SK-N-SH (cell line): ENCODE measurements at regions not wholly inside any gene's neighbourhood (a gene's known extent, or its start where the extent isn't known, plus 50 kb on each side); places are given as distances from the start of the nearest gene placed in this dataset.

Source experiments
- CTCF ChIA-PET: fragments of 300-600, 350-600 bp; formaldehyde crosslinking; extraction: SDS; loops from one replicate; lab custom pipeline; 2021; lab: Yijun Ruan, JAX
- POLR2A ChIA-PET: fragments of 350-600 bp; sonication (Branson Sonifier 250); formaldehyde crosslinking; extraction: SDS; loops from one replicate; lab custom pipeline; 2020; ENCODE audit warnings: antibody characterized with exemption, inconsistent platforms; lab: Yijun Ruan, JAX
- DNase-seq: peaks from one replicate; pipeline ENCODE4 v3.0.0; 2012
- H2AFZ ChIP-seq: fragments of 200-600 bp; sonication (generic); 2 replicates; pipeline ENCODE4 v1.8.1; 2016; ENCODE audit warnings: antibody characterized with exemption, mild to moderate bottlenecking, low read depth
- H3F3A ChIP-seq: fragments of 200-600 bp; sonication (generic); replicated peaks from 2 replicates; pipeline ENCODE3; 2016; ENCODE audit warnings: antibody characterized with exemption, mild to moderate bottlenecking; ENCODE audit not compliant: insufficient read depth
- H3K27ac ChIP-seq, 2 experiments: fragments of 200-500 bp in 1 of 2; fragments of 200-600 bp in 1 of 2; sonication (Bioruptor generic) in 1 of 2; sonication (generic), shearing (Covaris generic) in 1 of 2; 2 replicates each; pipeline versions ENCODE4 v1.5.1 to v1.6.1; 2014 to 2016; ENCODE audit warnings: low read depth in 2 of 2, inconsistent platforms in 1 of 2, low read length in 1 of 2, mild to moderate bottlenecking in 1 of 2, mixed read lengths in 1 of 2
- H3K27me3 ChIP-seq: fragments of 200-600 bp; sonication (generic), shearing (Covaris generic); 2 replicates; pipeline ENCODE4 v1.6.1; 2016; ENCODE audit warnings: mixed run types; ENCODE audit not compliant: insufficient read depth
- H3K36me3 ChIP-seq, 2 experiments: fragments of 200-500 bp in 1 of 2; fragments of 200-600 bp in 1 of 2; sonication (Bioruptor generic) in 1 of 2; sonication (generic) in 1 of 2; replicated peaks in 1 of 2; 2 replicates each; pipeline versions ENCODE3 to v1.5.1; 2014 to 2016; ENCODE audit warnings: low read length in 1 of 2, mild to moderate bottlenecking in 1 of 2; ENCODE audit not compliant: insufficient read depth in 2 of 2, control insufficient read depth in 1 of 2
- H3K4me1 ChIP-seq, 2 experiments: fragments of 200-500 bp in 1 of 2; fragments of 200-600 bp in 1 of 2; sonication (Bioruptor generic) in 1 of 2; sonication (generic), shearing (Covaris generic) in 1 of 2; 2 replicates each; pipeline versions ENCODE4 v1.5.1 to v1.6.1; 2014 to 2016; ENCODE audit warnings: low read depth in 1 of 2, low read length in 1 of 2, mixed run types in 1 of 2; ENCODE audit not compliant: insufficient read depth in 2 of 2, control insufficient read depth in 1 of 2
- H3K4me2 ChIP-seq: fragments of 200-600 bp; sonication (generic), shearing (Covaris generic); 2 replicates; pipeline ENCODE4 v1.6.1; 2017; ENCODE audit warnings: mixed run types
- H3K4me3 ChIP-seq, 2 experiments: fragments of 200-500 bp in 1 of 2; fragments of 200-600 bp in 1 of 2; sonication (Bioruptor generic) in 1 of 2; sonication (generic), shearing (Covaris generic) in 1 of 2; 2 replicates each; pipeline versions ENCODE4 v1.5.1 to v1.8.1; 2014 to 2016; ENCODE audit warnings: low read depth in 2 of 2, inconsistent platforms in 1 of 2, low read length in 1 of 2, mild to moderate bottlenecking in 1 of 2, mixed read lengths in 1 of 2, moderate library complexity in 1 of 2
- H3K79me2 ChIP-seq: fragments of 200-600 bp; sonication (generic); 2 replicates; pipeline ENCODE4 v1.8.1; 2017; ENCODE audit warnings: mild to moderate bottlenecking; ENCODE audit not compliant: insufficient read depth
- H3K9ac ChIP-seq: fragments of 200-600 bp; sonication (generic); 2 replicates; pipeline ENCODE4 v1.6.1; 2017; ENCODE audit warnings: mixed run types
- H3K9me2 ChIP-seq: fragments of 200-600 bp; sonication (generic); 2 replicates; pipeline ENCODE4 v1.6.1; 2017; ENCODE audit warnings: mixed run types
- H3K9me3 ChIP-seq: fragments of 200-600 bp; sonication (generic); 2 replicates; pipeline ENCODE4 v1.6.1; 2017; ENCODE audit warnings: mixed run types, mild to moderate bottlenecking, moderate library complexity
- H4K20me1 ChIP-seq: fragments of 200-600 bp; sonication (generic); 2 replicates; pipeline ENCODE4 v1.6.1; 2017; ENCODE audit warnings: mild to moderate bottlenecking, mixed run types; ENCODE audit not compliant: insufficient read depth
- EP300 ChIP-seq, 2 experiments: IDR thresholded peaks; 2 replicates each; pipeline versions ENCODE4 v1.4.0 to v1.6.1; 2012; ENCODE audit warnings: borderline replicate concordance in 1 of 2, low read depth in 1 of 2, low read length in 1 of 2
- FOSL2 ChIP-seq: IDR thresholded peaks from 2 replicates; pipeline ENCODE4 v1.4.0; 2012; ENCODE audit warnings: low read depth, mild to moderate bottlenecking, moderate library complexity, borderline replicate concordance
- FOXJ3 ChIP-seq: sonication (generic); formaldehyde crosslinking; IDR thresholded peaks from 2 replicates; pipeline ENCODE4 v1.5.1; 2020; ENCODE audit warnings: mild to moderate bottlenecking, missing genetic modification reagents
- JUND ChIP-seq: IDR thresholded peaks from 2 replicates; pipeline ENCODE4 v1.4.0; 2012
- NFIC ChIP-seq: IDR thresholded peaks from 2 replicates; pipeline ENCODE4 v1.4.0; 2012; ENCODE audit warnings: borderline replicate concordance
- RCOR1 ChIP-seq: fragments of 150-350 bp; IDR thresholded peaks from 2 replicates; pipeline ENCODE4 v1.6.1; 2017; ENCODE audit warnings: antibody characterized with exemption, low read length
- RXRA ChIP-seq: IDR thresholded peaks from 2 replicates; pipeline ENCODE4 v1.4.0; 2012; ENCODE audit warnings: low read depth, mild to moderate bottlenecking, borderline replicate concordance
- SIN3A ChIP-seq: IDR thresholded peaks from 2 replicates; pipeline ENCODE4 v1.6.1; 2012; ENCODE audit warnings: low read depth, mild to moderate bottlenecking, low read length, moderate library complexity, borderline replicate concordance
- SMC3 ChIP-seq: IDR thresholded peaks from 2 replicates; pipeline ENCODE4 v1.6.1; 2012; ENCODE audit warnings: low read depth, low read length, improper control_type of control experiment
- TEAD4 ChIP-seq: IDR thresholded peaks from 2 replicates; pipeline ENCODE4 v1.4.0; 2012; ENCODE audit warnings: mild to moderate bottlenecking, borderline replicate concordance; ENCODE audit not compliant: insufficient read depth
- YY1 ChIP-seq: IDR thresholded peaks from 2 replicates; pipeline ENCODE4 v1.4.0; 2012; ENCODE audit warnings: low read depth, mild to moderate bottlenecking
- ZBTB33 ChIP-seq: IDR thresholded peaks from 2 replicates; pipeline ENCODE4 v1.4.0; 2012; ENCODE audit warnings: low read depth, borderline replicate concordance
- WGBS: methylation state at CpG from one replicate; pipeline ENCODE4 v1.1.6; 2017; ENCODE audit warnings: low lambda C conversion rate; 5-methylcytosine and 5-hydroxymethylcytosine counted together
- TF ChIP-seq, protein P1 (sequence below): IDR thresholded peaks from 2 replicates; pipeline ENCODE4 v1.4.0; 2012; ENCODE audit warnings: low read depth, borderline replicate concordance
- TF ChIP-seq, protein P2 (sequence below): fragments of 150-350 bp; IDR thresholded peaks from 2 replicates; pipeline ENCODE4 v1.6.1; 2017; ENCODE audit warnings: antibody characterized with exemption, low read length, low read depth, borderline replicate concordance

GRCh38 chr1:219988818-219989217, 57.5 kb downstream of the EPRS1 start:
- peaks cover 35 to 38% of the 10 kb centered on the region in 2 experiments for H3K36me3 ChIP-seq
- CTCF ChIA-PET: interaction anchor here (1.0 to 3.8 kb wide), 2 partner anchors 10 to 24 kb away, joined by 3 to 17 read pairs; no protein-coding TSS in a partner anchor

GRCh38 chr1:219988387-219988786, 57.9 kb downstream of the EPRS1 start:
- H4K20me1 ChIP-seq: no peaks in the 10 kb centered on the region
- H3K9ac ChIP-seq: no peak overlapping the region
- no peak overlapping the region for H3K4me3 ChIP-seq
- TF ChIP-seq, protein P1, sequence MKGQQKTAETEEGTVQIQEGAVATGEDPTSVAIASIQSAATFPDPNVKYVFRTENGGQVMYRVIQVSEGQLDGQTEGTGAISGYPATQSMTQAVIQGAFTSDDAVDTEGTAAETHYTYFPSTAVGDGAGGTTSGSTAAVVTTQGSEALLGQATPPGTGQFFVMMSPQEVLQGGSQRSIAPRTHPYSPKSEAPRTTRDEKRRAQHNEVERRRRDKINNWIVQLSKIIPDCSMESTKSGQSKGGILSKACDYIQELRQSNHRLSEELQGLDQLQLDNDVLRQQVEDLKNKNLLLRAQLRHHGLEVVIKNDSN: no peak
- no peak for TF ChIP-seq NFIC
- TF ChIP-seq SIN3A: no peak
- no peak for TF ChIP-seq SMC3
- TF ChIP-seq EP300 (IDR thresholded peaks at IDR 0.05; ENCODE audit: borderline replicate concordance in 1 of 2, low read depth in 1 of 2, low read length in 1 of 2): no peak
- no peak for TF ChIP-seq YY1
- TF ChIP-seq TEAD4: no peak
- no peaks in the 10 kb centered on the region for H3K4me1 ChIP-seq
- H3K79me2 ChIP-seq: no peaks in the 10 kb centered on the region
- no peak overlapping the region for H2AFZ ChIP-seq
- WGBS: 91% methylated on average over 5 of the region's 5 CpGs
- H3F3A ChIP-seq: peaks cover 9% of the 10 kb centered on the region
- no peaks in the 10 kb centered on the region for H3K27me3 ChIP-seq
- CTCF ChIA-PET: interaction anchor here (1.0 to 3.8 kb wide), 2 partner anchors 24 to 125 kb away, joined by 3 to 17 read pairs; no protein-coding TSS in a partner anchor
- no peak overlapping the region for H3K27ac ChIP-seq
- H3K4me2 ChIP-seq: no peak overlapping the region
- no peaks in the 10 kb centered on the region for H3K9me2 ChIP-seq
- POLR2A ChIA-PET: no interaction called here
- DNase-seq: no peak
- no peaks in the 10 kb centered on the region for H3K9me3 ChIP-seq
- H3K36me3 ChIP-seq: peaks cover 34 to 40% of the 10 kb centered on the region in 2 experiments

More at GRCh38 chr1:219988818-219989217, 57.5 kb downstream of the EPRS1 start:
- no peaks in the 10 kb centered on the region for H3K27me3 ChIP-seq
- H3K9me3 ChIP-seq: no peaks in the 10 kb centered on the region
- TF ChIP-seq ZBTB33 (no peak), JUND (no peak), RCOR1 (no peak), SMC3 (no peak), FOSL2 (no peak), YY1 (no peak), FOXJ3 (CRISPR knock-in tag) (no peak), RXRA (no peak)
- TF ChIP-seq, protein P2, sequence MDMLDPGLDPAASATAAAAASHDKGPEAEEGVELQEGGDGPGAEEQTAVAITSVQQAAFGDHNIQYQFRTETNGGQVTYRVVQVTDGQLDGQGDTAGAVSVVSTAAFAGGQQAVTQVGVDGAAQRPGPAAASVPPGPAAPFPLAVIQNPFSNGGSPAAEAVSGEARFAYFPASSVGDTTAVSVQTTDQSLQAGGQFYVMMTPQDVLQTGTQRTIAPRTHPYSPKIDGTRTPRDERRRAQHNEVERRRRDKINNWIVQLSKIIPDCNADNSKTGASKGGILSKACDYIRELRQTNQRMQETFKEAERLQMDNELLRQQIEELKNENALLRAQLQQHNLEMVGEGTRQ: no peak
- H4K20me1 ChIP-seq: no peaks in the 10 kb centered on the region
- H3K4me1 ChIP-seq: no peaks in the 10 kb centered on the region
- H2AFZ ChIP-seq: no peak overlapping the region
- no peaks in the 10 kb centered on the region for H3K9me2 ChIP-seq
- no peak overlapping the region for H3K27ac ChIP-seq
- no peak overlapping the region for H3K4me3 ChIP-seq
- peaks cover 9% of the 10 kb centered on the region for H3F3A ChIP-seq
- H3K9ac ChIP-seq: no peak overlapping the region
- no peak overlapping the region for H3K4me2 ChIP-seq
- DNase-seq: no peak
- no peaks in the 10 kb centered on the region for H3K79me2 ChIP-seq
- POLR2A ChIA-PET: no interaction called here
